GM23338 (cell line): ENCODE measurements at regions not wholly inside any gene's neighbourhood (a gene's known extent, or its start where the extent isn't known, plus 50 kb on each side); places are given as distances from the start of the nearest gene placed in this dataset.

Experiments
- ATAC-seq: fragments of 200-7000 bp; cut with Tn5 transposase; 3 replicates; pipeline ENCODE4 v1.9.1; 2020
- DNase-seq: peaks from one replicate; pipeline ENCODE4 v3.0.0-alpha.2; 2015; ENCODE audit warnings: low spot score
- H2AFZ ChIP-seq: fragments of 200-600 bp; sonication (generic); 2 replicates; pipeline ENCODE4 v1.8.0; 2016; ENCODE audit warnings: antibody characterized with exemption, mild to moderate bottlenecking, moderate library complexity
- H3F3A ChIP-seq: fragments of 200-600 bp; sonication (generic); replicated peaks from 2 replicates; pipeline ENCODE4 v1.8.0; 2017; ENCODE audit warnings: antibody characterized with exemption, mixed run types, low read depth
- H3K27ac ChIP-seq: fragments of 200-600 bp; sonication (generic); 2 replicates; pipeline ENCODE4 v1.6.1; 2016; ENCODE audit warnings: low read depth
- H3K27me3 ChIP-seq: fragments of 200-600 bp; sonication (generic); 2 replicates; pipeline ENCODE4 v1.8.0; 2016; ENCODE audit warnings: mild to moderate bottlenecking, mixed run types, moderate library complexity; ENCODE audit not compliant: insufficient read depth
- H3K36me3 ChIP-seq: fragments of 200-600 bp; sonication (generic); 2 replicates; pipeline ENCODE4 v1.8.0; 2016; ENCODE audit warnings: mild to moderate bottlenecking; ENCODE audit not compliant: insufficient read depth
- H3K4me1 ChIP-seq: fragments of 200-600 bp; sonication (generic); 2 replicates; pipeline ENCODE4 v1.8.0; 2016; ENCODE audit warnings: mild to moderate bottlenecking, moderate library complexity; ENCODE audit not compliant: insufficient read depth
- H3K4me2 ChIP-seq: fragments of 200-600 bp; sonication (generic); 2 replicates; pipeline ENCODE4 v1.7.1; 2017; ENCODE audit warnings: mixed run types
- H3K4me3 ChIP-seq: fragments of 200-600 bp; sonication (generic); 2 replicates; pipeline ENCODE4 v1.6.1; 2016; ENCODE audit warnings: mixed run types
- H3K79me2 ChIP-seq: fragments of 200-600 bp; sonication (generic); replicated peaks from 2 replicates; pipeline ENCODE4 v1.8.0; 2017; ENCODE audit warnings: mild to moderate bottlenecking; ENCODE audit not compliant: insufficient read depth
- H3K9me2 ChIP-seq: fragments of 200-600 bp; sonication (generic); 2 replicates; pipeline ENCODE4 v1.8.0; 2017; ENCODE audit not compliant: insufficient read depth
- H4K20me1 ChIP-seq: fragments of 200-600 bp; sonication (generic); replicated peaks from 2 replicates; pipeline ENCODE4 v1.8.0; 2017; ENCODE audit warnings: mild to moderate bottlenecking; ENCODE audit not compliant: insufficient read depth
- H3K27ac Mint-ChIP-seq: 2 replicates; pipeline ENCODE4 v1.8.0; 2020; ENCODE audit warnings: inconsistent platforms, mild to moderate bottlenecking, moderate library complexity, mixed read lengths
- H3K27me3 Mint-ChIP-seq: 3 replicates; pipeline ENCODE4 v1.8.0; 2022; ENCODE audit warnings: low read depth, mild to moderate bottlenecking, moderate library complexity, mixed read lengths, inconsistent platforms; ENCODE audit not compliant: insufficient read depth, poor library complexity
- H3K36me3 Mint-ChIP-seq: 3 replicates; pipeline ENCODE4 v1.8.0; 2021; ENCODE audit warnings: low read depth, mild to moderate bottlenecking, inconsistent platforms, moderate library complexity, mixed read lengths
- H3K4me1 Mint-ChIP-seq: 3 replicates; pipeline ENCODE4 v1.8.0; 2020; ENCODE audit warnings: mild to moderate bottlenecking, inconsistent platforms, mixed read lengths
- H3K4me3 Mint-ChIP-seq: 3 replicates; pipeline ENCODE4 v1.8.0; 2021; ENCODE audit warnings: moderate library complexity, mild to moderate bottlenecking, inconsistent platforms, mixed read lengths
- H3K9me3 Mint-ChIP-seq: 3 replicates; pipeline ENCODE4 v1.8.0; 2020; ENCODE audit warnings: moderate library complexity, mild to moderate bottlenecking, inconsistent platforms, mixed read lengths
- CREB1 ChIP-seq: fragments of 250-450 bp; sonication (Bioruptor Pico); IDR thresholded peaks from 2 replicates; pipeline ENCODE4 v1.5.0; 2020; ENCODE audit warnings: low read depth, mild to moderate bottlenecking, moderate library complexity
- EZH2 ChIP-seq: fragments of 200-600 bp; sonication (generic); IDR thresholded peaks from one replicate; pipeline ENCODE4 v1.8.0; 2017; ENCODE audit warnings: antibody characterized with exemption, mild to moderate bottlenecking, low read depth; ENCODE audit not compliant: unreplicated experiment
- EZH2phosphoT487 ChIP-seq: fragments of 200-600 bp; sonication (generic); IDR thresholded peaks from one replicate; pipeline ENCODE4 v1.8.1; 2018; ENCODE audit warnings: antibody characterized with exemption; ENCODE audit not compliant: unreplicated experiment
- JUNB ChIP-seq: IDR thresholded peaks from one replicate; pipeline ENCODE4 v1.6.1; 2016; ENCODE audit warnings: antibody characterized with exemption; ENCODE audit not compliant: unreplicated experiment
- NANOG ChIP-seq: IDR thresholded peaks from 2 replicates; pipeline ENCODE4 v1.6.1; 2016; ENCODE audit warnings: antibody characterized with exemption, borderline replicate concordance
- POLR2AphosphoS5 ChIP-seq: IDR thresholded peaks from 2 replicates; pipeline ENCODE4 v1.6.1; 2016; ENCODE audit warnings: antibody characterized with exemption, low read depth
- STAT1 ChIP-seq: IDR thresholded peaks from one replicate; pipeline ENCODE4 v1.6.1; 2016; ENCODE audit warnings: antibody characterized with exemption; ENCODE audit not compliant: unreplicated experiment
- ZNF114 ChIP-seq: fragments of 250-450 bp; sonication (Bioruptor Pico); IDR thresholded peaks from 2 replicates; pipeline ENCODE4 v1.5.0; 2020; ENCODE audit warnings: mild to moderate bottlenecking, moderate library complexity
- TF ChIP-seq, protein P1 (sequence below): fragments of 250-450 bp; sonication (Bioruptor Pico); IDR thresholded peaks from 2 replicates; pipeline ENCODE4 v1.5.0; 2020; ENCODE audit warnings: mild to moderate bottlenecking, moderate library complexity

DNA sequence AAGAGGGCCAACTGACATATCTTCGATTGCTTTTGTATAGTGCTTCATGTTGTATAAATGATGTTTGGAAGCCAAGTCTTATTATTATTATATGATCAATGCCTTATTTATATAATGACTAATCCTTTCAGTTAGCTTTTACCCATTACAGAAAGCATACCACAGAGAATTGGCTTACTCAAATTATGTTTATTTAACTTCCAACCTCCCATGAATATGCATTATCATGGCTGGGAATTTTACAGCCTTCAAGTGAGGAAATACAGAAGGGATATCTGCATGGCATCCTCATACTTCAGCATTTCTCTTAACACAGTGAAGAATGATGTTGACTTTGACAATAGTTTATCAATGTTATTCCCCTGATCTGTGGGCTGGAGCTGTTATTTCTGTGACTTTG is 225.9 kb upstream of the GAP43 start (continued):
- TF ChIP-seq, protein P1, sequence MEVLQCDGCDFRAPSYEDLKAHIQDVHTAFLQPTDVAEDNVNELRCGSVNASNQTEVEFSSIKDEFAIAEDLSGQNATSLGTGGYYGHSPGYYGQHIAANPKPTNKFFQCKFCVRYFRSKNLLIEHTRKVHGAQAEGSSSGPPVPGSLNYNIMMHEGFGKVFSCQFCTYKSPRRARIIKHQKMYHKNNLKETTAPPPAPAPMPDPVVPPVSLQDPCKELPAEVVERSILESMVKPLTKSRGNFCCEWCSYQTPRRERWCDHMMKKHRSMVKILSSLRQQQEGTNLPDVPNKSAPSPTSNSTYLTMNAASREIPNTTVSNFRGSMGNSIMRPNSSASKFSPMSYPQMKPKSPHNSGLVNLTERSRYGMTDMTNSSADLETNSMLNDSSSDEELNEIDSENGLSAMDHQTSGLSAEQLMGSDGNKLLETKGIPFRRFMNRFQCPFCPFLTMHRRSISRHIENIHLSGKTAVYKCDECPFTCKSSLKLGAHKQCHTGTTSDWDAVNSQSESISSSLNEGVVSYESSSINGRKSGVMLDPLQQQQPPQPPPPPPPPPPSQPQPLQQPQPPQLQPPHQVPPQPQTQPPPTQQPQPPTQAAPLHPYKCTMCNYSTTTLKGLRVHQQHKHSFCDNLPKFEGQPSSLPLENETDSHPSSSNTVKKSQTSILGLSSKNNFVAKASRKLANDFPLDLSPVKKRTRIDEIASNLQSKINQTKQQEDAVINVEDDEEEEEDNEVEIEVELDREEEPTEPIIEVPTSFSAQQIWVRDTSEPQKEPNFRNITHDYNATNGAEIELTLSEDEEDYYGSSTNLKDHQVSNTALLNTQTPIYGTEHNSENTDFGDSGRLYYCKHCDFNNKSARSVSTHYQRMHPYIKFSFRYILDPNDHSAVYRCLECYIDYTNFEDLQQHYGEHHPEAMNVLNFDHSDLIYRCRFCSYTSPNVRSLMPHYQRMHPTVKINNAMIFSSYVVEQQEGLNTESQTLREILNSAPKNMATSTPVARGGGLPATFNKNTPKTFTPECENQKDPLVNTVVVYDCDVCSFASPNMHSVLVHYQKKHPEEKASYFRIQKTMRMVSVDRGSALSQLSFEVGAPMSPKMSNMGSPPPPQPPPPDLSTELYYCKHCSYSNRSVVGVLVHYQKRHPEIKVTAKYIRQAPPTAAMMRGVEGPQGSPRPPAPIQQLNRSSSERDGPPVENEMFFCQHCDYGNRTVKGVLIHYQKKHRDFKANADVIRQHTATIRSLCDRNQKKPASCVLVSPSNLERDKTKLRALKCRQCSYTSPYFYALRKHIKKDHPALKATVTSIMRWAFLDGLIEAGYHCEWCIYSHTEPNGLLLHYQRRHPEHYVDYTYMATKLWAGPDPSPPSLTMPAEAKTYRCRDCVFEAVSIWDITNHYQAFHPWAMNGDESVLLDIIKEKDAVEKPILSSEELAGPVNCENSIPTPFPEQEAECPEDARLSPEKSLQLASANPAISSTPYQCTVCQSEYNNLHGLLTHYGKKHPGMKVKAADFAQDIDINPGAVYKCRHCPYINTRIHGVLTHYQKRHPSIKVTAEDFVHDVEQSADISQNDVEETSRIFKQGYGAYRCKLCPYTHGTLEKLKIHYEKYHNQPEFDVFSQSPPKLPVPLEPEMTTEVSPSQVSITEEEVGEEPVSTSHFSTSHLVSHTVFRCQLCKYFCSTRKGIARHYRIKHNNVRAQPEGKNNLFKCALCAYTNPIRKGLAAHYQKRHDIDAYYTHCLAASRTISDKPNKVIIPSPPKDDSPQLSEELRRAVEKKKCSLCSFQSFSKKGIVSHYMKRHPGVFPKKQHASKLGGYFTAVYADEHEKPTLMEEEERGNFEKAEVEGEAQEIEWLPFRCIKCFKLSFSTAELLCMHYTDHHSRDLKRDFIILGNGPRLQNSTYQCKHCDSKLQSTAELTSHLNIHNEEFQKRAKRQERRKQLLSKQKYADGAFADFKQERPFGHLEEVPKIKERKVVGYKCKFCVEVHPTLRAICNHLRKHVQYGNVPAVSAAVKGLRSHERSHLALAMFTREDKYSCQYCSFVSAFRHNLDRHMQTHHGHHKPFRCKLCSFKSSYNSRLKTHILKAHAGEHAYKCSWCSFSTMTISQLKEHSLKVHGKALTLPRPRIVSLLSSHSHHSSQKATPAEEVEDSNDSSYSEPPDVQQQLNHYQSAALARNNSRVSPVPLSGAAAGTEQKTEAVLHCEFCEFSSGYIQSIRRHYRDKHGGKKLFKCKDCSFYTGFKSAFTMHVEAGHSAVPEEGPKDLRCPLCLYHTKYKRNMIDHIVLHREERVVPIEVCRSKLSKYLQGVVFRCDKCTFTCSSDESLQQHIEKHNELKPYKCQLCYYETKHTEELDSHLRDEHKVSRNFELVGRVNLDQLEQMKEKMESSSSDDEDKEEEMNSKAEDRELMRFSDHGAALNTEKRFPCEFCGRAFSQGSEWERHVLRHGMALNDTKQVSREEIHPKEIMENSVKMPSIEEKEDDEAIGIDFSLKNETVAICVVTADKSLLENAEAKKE (CRISPR knock-in tag) = no peak
- no peak for TF ChIP-seq STAT1

GRCh38 chr3:115398506-115398905 is 224.8 kb upstream of the GAP43 start:
- H3K4me1 Mint-ChIP-seq = peaks cover 23% of the 10 kb centered on the region
- Histone ChIP-seq H4K20me1 (no peaks in the 10 kb centered on the region), H3K4me2 (no peak overlapping the region), H3K9me2 (peaks cover 2% of the 10 kb centered on the region; the same call in 1 of the 2 replicates), H2AFZ (no peak overlapping the region), H3F3A (no peaks in the 10 kb centered on the region), H3K36me3 (no peaks in the 10 kb centered on the region), H3K4me1 (peaks cover 25% of the 10 kb centered on the region), H3K79me2 (no peaks in the 10 kb centered on the region), H3K27me3 (no peaks in the 10 kb centered on the region), H3K4me3 (no peak overlapping the region), H3K27ac (no peak overlapping the region)
- DNase-seq (no peak), ATAC-seq (no peak)
- H3K36me3 Mint-ChIP-seq = no peaks in the 10 kb centered on the region
- no peak overlapping the region for H3K27ac Mint-ChIP-seq
- H3K27me3 Mint-ChIP-seq = no peaks in the 10 kb centered on the region
- H3K4me3 Mint-ChIP-seq = no peak overlapping the region
- no peaks in the 10 kb centered on the region for H3K9me3 Mint-ChIP-seq
- no peak for TF ChIP-seq EZH2
- TF ChIP-seq, protein P1 (CRISPR knock-in tag) = no peak
- TF ChIP-seq CREB1 (CRISPR knock-in tag) = no peak
- no peak for TF ChIP-seq EZH2phosphoT487
- no peak for TF ChIP-seq POLR2AphosphoS5
- no peak for TF ChIP-seq ZNF114 (CRISPR knock-in tag)
- no peak for TF ChIP-seq JUNB
- no peak for TF ChIP-seq NANOG
